ENCODE measurements at regions not wholly inside any gene's neighbourhood (a gene's known extent, or its start where the extent isn't known, plus 50 kb on each side); places are given as distances from the start of the nearest gene placed in this dataset.

- ATAC-seq: no peak
- no peak for TF ChIP-seq POU6F1 (CRISPR knock-in tag; IDR thresholded peaks at IDR 0.05; ENCODE audit: borderline replicate concordance, low read depth)
- no peak for TF ChIP-seq ZNF70 (CRISPR knock-in tag; IDR thresholded peaks at IDR 0.05)
- no peak for TF ChIP-seq PATZ1 (CRISPR knock-in tag; IDR thresholded peaks at IDR 0.05; ENCODE audit: borderline replicate concordance)
- TF ChIP-seq PPARA (CRISPR knock-in tag; IDR thresholded peaks at IDR 0.05; ENCODE audit: borderline replicate concordance): no peak
- TF ChIP-seq TCF4 (CRISPR knock-in tag; IDR thresholded peaks at IDR 0.05; ENCODE audit: borderline replicate concordance): no peak
- TF ChIP-seq TSHZ2 (CRISPR knock-in tag; IDR thresholded peaks at IDR 0.05): no peak
- no peak for TF ChIP-seq ZFP3 (CRISPR knock-in tag; IDR thresholded peaks at IDR 0.05)
- TF ChIP-seq CSRNP3 (CRISPR knock-in tag; IDR thresholded peaks at IDR 0.05): no peak
- no peak for TF ChIP-seq ZNF565 (CRISPR knock-in tag; conservative IDR thresholded peaks at IDR 0.05; ENCODE audit: low read depth)
- TF ChIP-seq OSR1 (CRISPR knock-in tag; IDR thresholded peaks at IDR 0.05): no peak
- no peak for TF ChIP-seq ZNF8 (CRISPR knock-in tag; IDR thresholded peaks at IDR 0.05)
- no peak for TF ChIP-seq ARNTL (CRISPR knock-in tag; IDR thresholded peaks at IDR 0.05; ENCODE audit: borderline replicate concordance, low read depth)
- no peak for TF ChIP-seq GLIS3 (CRISPR knock-in tag; IDR thresholded peaks at IDR 0.05)
- no peak for TF ChIP-seq RARB (CRISPR knock-in tag; IDR thresholded peaks at IDR 0.05)
- no peak for TF ChIP-seq CSDC2 (CRISPR knock-in tag; IDR thresholded peaks at IDR 0.05)
- TF ChIP-seq ESRRG (CRISPR knock-in tag; IDR thresholded peaks at IDR 0.05): no peak
- TF ChIP-seq CREB5 (CRISPR knock-in tag; IDR thresholded peaks at IDR 0.05; ENCODE audit: low read depth): no peak
Measured at GRCh38 chr20:60126975-60127374, 168.8 kb downstream of the CDH26 start.

- ATAC-seq: no peak
- TF ChIP-seq GLIS3 (CRISPR knock-in tag; IDR thresholded peaks at IDR 0.05) (no peak), ZC3H10 (CRISPR knock-in tag; IDR thresholded peaks at IDR 0.05) (no peak), RARB (CRISPR knock-in tag; IDR thresholded peaks at IDR 0.05) (no peak), OSR1 (CRISPR knock-in tag; IDR thresholded peaks at IDR 0.05) (no peak), CSDC2 (CRISPR knock-in tag; IDR thresholded peaks at IDR 0.05) (no peak), TCF4 (CRISPR knock-in tag; IDR thresholded peaks at IDR 0.05; ENCODE audit: borderline replicate concordance) (no peak), TSHZ2 (CRISPR knock-in tag; IDR thresholded peaks at IDR 0.05) (no peak), CSRNP3 (CRISPR knock-in tag; IDR thresholded peaks at IDR 0.05) (no peak)
Measured at GRCh38 chr20:60131375-60131774, 173.2 kb downstream of the CDH26 start.
